ENCODE measurements at regions not wholly inside any gene's neighbourhood (a gene's known extent, or its start where the extent isn't known, plus 50 kb on each side); places are given as distances from the start of the nearest gene placed in this dataset.

DNA sequence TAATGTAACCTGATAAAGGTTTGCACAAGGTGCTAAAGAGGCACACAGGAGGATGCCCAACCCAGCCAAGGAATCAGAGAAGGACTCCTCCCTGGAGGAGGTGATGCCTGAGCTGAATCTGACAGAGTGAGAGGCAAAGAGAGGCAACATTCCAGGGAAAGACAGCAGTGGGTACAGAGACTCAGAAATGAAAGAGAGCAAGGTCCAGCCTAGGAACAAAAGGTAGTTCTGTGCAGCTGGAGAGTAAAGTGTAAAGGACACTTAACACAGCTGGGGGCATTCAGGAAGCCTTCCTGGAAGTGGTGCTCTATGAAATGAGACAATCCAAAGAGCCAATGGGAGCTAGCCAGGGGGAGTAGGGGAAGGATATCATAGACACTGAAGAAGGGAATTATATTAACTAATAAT, 181.0 kb upstream of the GLI2 start:
- Histone ChIP-seq H3K4me2 (ENCODE audit: low read length, poor library complexity, severe bottlenecking) (no peak overlapping the region), H2BK120ac (ENCODE audit: low read depth, low read length) (no peak overlapping the region), H3K18ac (ENCODE audit: low read depth in 1 of 2, low read length in 2 of 2) (no peak overlapping the region), H4K91ac (ENCODE audit: low read length) (no peak overlapping the region), H2BK12ac (ENCODE audit: low read length in 2 of 2) (no peak overlapping the region), H2BK5ac (ENCODE audit: low read depth, low read length, poor library complexity, severe bottlenecking) (no peak overlapping the region), H3K36me3 (ENCODE audit: control insufficient read depth in 1 of 2, insufficient read depth in 2 of 2, low read depth in 1 of 2, low read length in 2 of 2) (no peaks in the 10 kb centered on the region), H3K14ac (ENCODE audit: low read length in 2 of 2) (no peak overlapping the region), H4K8ac (ENCODE audit: low read length) (no peak overlapping the region), H3K79me1 (replicated peaks; ENCODE audit: low read length, poor library complexity, severe bottlenecking) (no peaks in the 10 kb centered on the region), H3K4me3 (ENCODE audit: insufficient read depth in 1 of 2, low read depth in 1 of 2, low read length in 2 of 2) (no peak overlapping the region), H3K4me1 (ENCODE audit: control insufficient read depth, insufficient read depth, low read depth, low read length) (peaks cover 17% of the 10 kb centered on the region), H3K27me3 (ENCODE audit: control insufficient read depth in 1 of 2, insufficient read depth in 1 of 2, low read length in 2 of 2) (peaks cover 22 to 54% of the 10 kb centered on the region in 2 experiments), H3K23ac (ENCODE audit: low read length in 2 of 2) (no peak overlapping the region), H2AFZ (ENCODE audit: low read depth, low read length) (no peak overlapping the region), H3K4ac (ENCODE audit: low read depth in 1 of 2, low read length in 2 of 2) (no peak overlapping the region), H3K27ac (ENCODE audit: low read length, poor library complexity, severe bottlenecking) (no peak overlapping the region), H2BK15ac (ENCODE audit: low read depth, poor library complexity, severe bottlenecking) (no peak overlapping the region), H2AK5ac (ENCODE audit: low read length, severe bottlenecking) (no peak overlapping the region), H3K9me3 (ENCODE audit: control insufficient read depth, low read length) (no peaks in the 10 kb centered on the region), H3K9ac (ENCODE audit: low read length) (no peak overlapping the region)
- DNase-seq: no peak

DNA sequence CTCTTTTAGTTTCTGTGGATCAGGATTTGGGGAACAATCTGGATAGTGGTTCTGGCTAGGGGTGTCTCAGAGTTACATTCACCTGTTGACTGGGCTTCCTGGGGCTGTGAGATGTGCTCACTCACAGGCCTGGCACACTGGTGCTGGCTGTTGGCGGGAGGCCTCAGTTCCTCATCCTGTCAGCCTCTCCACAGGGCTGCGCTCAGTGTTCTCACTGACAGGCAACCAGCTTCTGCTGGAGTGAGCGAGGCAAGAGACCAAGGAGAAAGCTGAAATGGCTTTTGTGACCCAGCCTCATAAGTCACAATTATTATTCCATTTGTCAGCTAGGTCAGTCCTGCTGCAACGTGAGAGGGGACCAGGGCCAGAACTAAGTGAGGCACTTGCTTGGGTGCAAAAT, 180.6 kb upstream of the GLI2 start:
- DNase-seq: no peak
- Histone ChIP-seq H3K9ac (ENCODE audit: low read length) (no peak overlapping the region), H3K9me3 (ENCODE audit: control insufficient read depth, low read length) (no peaks in the 10 kb centered on the region), H2AFZ (ENCODE audit: low read depth, low read length) (no peak overlapping the region), H2AK5ac (ENCODE audit: low read length, severe bottlenecking) (no peak overlapping the region), H3K18ac (ENCODE audit: low read depth in 1 of 2, low read length in 2 of 2) (no peak overlapping the region), H3K4me1 (ENCODE audit: control insufficient read depth, insufficient read depth, low read depth, low read length) (peaks cover 21% of the 10 kb centered on the region), H3K4me3 (ENCODE audit: insufficient read depth in 1 of 2, low read depth in 1 of 2, low read length in 2 of 2) (no peak overlapping the region), H2BK15ac (ENCODE audit: low read depth, poor library complexity, severe bottlenecking) (no peak overlapping the region), H3K4ac (ENCODE audit: low read depth in 1 of 2, low read length in 2 of 2) (no peak overlapping the region), H3K14ac (ENCODE audit: low read length in 2 of 2) (no peak overlapping the region), H3K23ac (ENCODE audit: low read length in 2 of 2) (no peak overlapping the region), H3K36me3 (ENCODE audit: control insufficient read depth in 1 of 2, insufficient read depth in 2 of 2, low read depth in 1 of 2, low read length in 2 of 2) (no peaks in the 10 kb centered on the region), H2BK12ac (ENCODE audit: low read length in 2 of 2) (no peak overlapping the region), H3K27me3 (ENCODE audit: control insufficient read depth in 1 of 2, insufficient read depth in 1 of 2, low read length in 2 of 2) (peaks cover 20 to 51% of the 10 kb centered on the region in 2 experiments), H2BK120ac (ENCODE audit: low read depth, low read length) (no peak overlapping the region), H3K27ac (ENCODE audit: low read length, poor library complexity, severe bottlenecking) (no peak overlapping the region), H4K91ac (ENCODE audit: low read length) (no peak overlapping the region), H4K8ac (ENCODE audit: low read length) (no peak overlapping the region), H3K4me2 (ENCODE audit: low read length, poor library complexity, severe bottlenecking) (no peak overlapping the region), H3K79me1 (replicated peaks; ENCODE audit: low read length, poor library complexity, severe bottlenecking) (no peaks in the 10 kb centered on the region), H2BK5ac (ENCODE audit: low read depth, low read length, poor library complexity, severe bottlenecking) (no peak overlapping the region)
- 80% methylated on average over 3 of the region's 4 CpGs for WGBS

DNA sequence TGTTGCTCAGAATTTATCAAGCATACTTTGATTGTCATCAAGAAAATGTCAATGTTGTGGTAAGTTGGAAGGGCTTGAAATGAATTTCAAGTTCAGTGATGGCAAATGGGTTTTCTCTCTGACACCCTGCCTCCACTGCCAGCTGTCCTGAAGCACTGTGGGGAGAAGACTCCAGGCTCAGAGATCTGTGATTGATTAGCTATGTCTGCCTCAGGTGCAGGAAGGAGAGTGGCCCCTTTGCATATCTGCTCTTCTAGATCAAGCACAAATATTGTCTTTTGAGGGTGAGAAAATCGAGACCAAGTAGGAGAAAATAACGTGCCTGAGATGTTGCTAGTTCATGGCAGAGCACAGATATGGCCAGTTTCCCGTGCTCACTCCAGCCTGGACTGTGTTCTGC, 178.8 kb upstream of the GLI2 start:
- H3K9ac ChIP-seq (ENCODE audit: low read length): no peak overlapping the region
- no peak overlapping the region for H3K4ac ChIP-seq (ENCODE audit: low read depth in 1 of 2, low read length in 2 of 2)
- no peak overlapping the region for H2BK120ac ChIP-seq (ENCODE audit: low read depth, low read length)
- peaks cover 38% of the 10 kb centered on the region for H3K4me1 ChIP-seq (ENCODE audit: control insufficient read depth, insufficient read depth, low read depth, low read length)
- no peak overlapping the region for H3K14ac ChIP-seq (ENCODE audit: low read length in 2 of 2)
- H3K4me3 ChIP-seq (ENCODE audit: insufficient read depth in 1 of 2, low read depth in 1 of 2, low read length in 2 of 2): no peak overlapping the region
- no peaks in the 10 kb centered on the region for H3K9me3 ChIP-seq (ENCODE audit: control insufficient read depth, low read length)
- H3K79me1 ChIP-seq (replicated peaks; ENCODE audit: low read length, poor library complexity, severe bottlenecking): no peaks in the 10 kb centered on the region
- DNase-seq: no peak
- no peak overlapping the region for H3K23ac ChIP-seq (ENCODE audit: low read length in 2 of 2)
- 82% methylated on average over 3 of the region's 3 CpGs for WGBS
- no peak overlapping the region for H4K8ac ChIP-seq (ENCODE audit: low read length)
- H4K91ac ChIP-seq (ENCODE audit: low read length): no peak overlapping the region
- peaks cover 17 to 39% of the 10 kb centered on the region in 2 experiments for H3K27me3 ChIP-seq (ENCODE audit: control insufficient read depth in 1 of 2, insufficient read depth in 1 of 2, low read length in 2 of 2)
- peak overlapping the region in 1 of 2 experiments; percentile 46 for H3K18ac ChIP-seq (ENCODE audit: low read depth in 1 of 2, low read length in 2 of 2)
- H2BK5ac ChIP-seq (ENCODE audit: low read depth, low read length, poor library complexity, severe bottlenecking): no peak overlapping the region
- no peaks in the 10 kb centered on the region for H3K36me3 ChIP-seq (ENCODE audit: control insufficient read depth in 1 of 2, insufficient read depth in 2 of 2, low read depth in 1 of 2, low read length in 2 of 2)
- H3K27ac ChIP-seq (ENCODE audit: low read length, poor library complexity, severe bottlenecking): no peak overlapping the region
- H2AFZ ChIP-seq (ENCODE audit: low read depth, low read length): no peak overlapping the region
- H2BK12ac ChIP-seq (ENCODE audit: low read length in 2 of 2): no peak overlapping the region
- H3K4me2 ChIP-seq (ENCODE audit: low read length, poor library complexity, severe bottlenecking): no peak overlapping the region
- H2BK15ac ChIP-seq (ENCODE audit: low read depth, poor library complexity, severe bottlenecking): no peak overlapping the region
- H2AK5ac ChIP-seq (ENCODE audit: low read length, severe bottlenecking): no peak overlapping the region

DNA sequence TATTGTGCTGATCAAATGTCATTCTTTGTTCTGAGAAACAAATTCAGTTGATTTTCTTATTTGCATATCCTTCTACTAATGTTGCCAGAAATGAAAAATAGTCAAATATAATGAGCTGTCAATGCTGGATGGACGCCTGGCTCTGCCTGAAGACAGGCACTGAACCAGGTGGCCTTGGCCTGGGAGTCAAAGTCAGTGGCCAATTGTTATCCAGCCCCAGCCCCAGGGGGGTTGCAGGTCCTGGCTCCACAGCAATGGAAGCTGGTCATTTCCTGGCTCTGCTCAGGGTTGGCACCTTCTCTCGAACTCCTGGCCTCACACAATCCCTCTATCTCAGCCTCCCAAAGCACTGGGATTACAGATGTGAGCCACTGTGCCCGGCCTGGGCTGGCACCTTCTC, 176.8 kb upstream of the GLI2 start:
- Histone ChIP-seq H2BK15ac (ENCODE audit: low read depth, poor library complexity, severe bottlenecking) (no peak overlapping the region), H3K18ac (ENCODE audit: low read depth in 1 of 2, low read length in 2 of 2) (peak overlapping the region; percentile 33 to 41), H3K9ac (ENCODE audit: low read length) (no peak overlapping the region), H3K9me3 (ENCODE audit: control insufficient read depth, low read length) (no peaks in the 10 kb centered on the region), H4K8ac (ENCODE audit: low read length) (no peak overlapping the region), H3K14ac (ENCODE audit: low read length in 2 of 2) (peak overlapping the region in 1 of 2 experiments; percentile 8), H2AFZ (ENCODE audit: low read depth, low read length) (no peak overlapping the region), H3K4ac (ENCODE audit: low read depth in 1 of 2, low read length in 2 of 2) (no peak overlapping the region), H2BK5ac (ENCODE audit: low read depth, low read length, poor library complexity, severe bottlenecking) (peak overlapping the region; percentile 45), H3K23ac (ENCODE audit: low read length in 2 of 2) (no peak overlapping the region), H3K4me1 (ENCODE audit: control insufficient read depth, insufficient read depth, low read depth, low read length) (peaks cover 34% of the 10 kb centered on the region), H2AK5ac (ENCODE audit: low read length, severe bottlenecking) (peak overlapping the region; percentile 90), H3K4me2 (ENCODE audit: low read length, poor library complexity, severe bottlenecking) (no peak overlapping the region), H3K79me1 (replicated peaks; ENCODE audit: low read length, poor library complexity, severe bottlenecking) (no peaks in the 10 kb centered on the region), H3K27me3 (ENCODE audit: control insufficient read depth in 1 of 2, insufficient read depth in 1 of 2, low read length in 2 of 2) (peaks cover 11 to 36% of the 10 kb centered on the region in 2 experiments), H2BK120ac (ENCODE audit: low read depth, low read length) (no peak overlapping the region), H3K4me3 (ENCODE audit: insufficient read depth in 1 of 2, low read depth in 1 of 2, low read length in 2 of 2) (no peak overlapping the region), H4K91ac (ENCODE audit: low read length) (no peak overlapping the region), H3K27ac (ENCODE audit: low read length, poor library complexity, severe bottlenecking) (peak overlapping the region; percentile 88), H3K36me3 (ENCODE audit: control insufficient read depth in 1 of 2, insufficient read depth in 2 of 2, low read depth in 1 of 2, low read length in 2 of 2) (no peaks in the 10 kb centered on the region), H2BK12ac (ENCODE audit: low read length in 2 of 2) (peak overlapping the region in 1 of 2 experiments; percentile 45)
- no peak for DNase-seq
- 87% methylated on average over 3 of the region's 3 CpGs for WGBS

Data from mesenchymal stem cell (in vitro differentiated cells and primary cell).